Heart right ventricle (tissue), 15 donors: ENCODE measurements at regions not wholly inside any gene's neighbourhood (a gene's known extent, or its start where the extent isn't known, plus 50 kb on each side); places are given as distances from the start of the nearest gene placed in this dataset.

Experiments used
- ATAC-seq, 8 donors: fragments of 200-7000 bp; cut with Tn5 transposase; one replicate each; pipeline ENCODE4 v1.9.1; 2020; ENCODE audit warnings: mild to moderate bottlenecking in 8 of 8, moderate library complexity in 8 of 8, moderate number of reproducible peaks in 1 of 8
- DNase-seq, 2 donors: peaks; one replicate each; pipeline ENCODE4 v3.0.0-alpha.2; 2020
- H3K27ac ChIP-seq, 10 donors: fragments of 200-600 bp; sonication (generic) in 2 of 10; one replicate each; pipeline versions ENCODE4 v1.5.0 to v1.8.0; 2020 to 2022; ENCODE audit warnings: mild to moderate bottlenecking in 3 of 10
- H3K27me3 ChIP-seq, 7 donors: fragments of 200-600 bp; one replicate each; pipeline ENCODE4 v1.8.0; 2021 to 2022; ENCODE audit warnings: mild to moderate bottlenecking in 2 of 7
- H3K36me3 ChIP-seq, 9 donors: fragments of 200-600 bp; sonication (generic) in 1 of 9; one replicate each; pipeline versions ENCODE4 v1.5.0 to v1.8.0; 2020 to 2022; ENCODE audit warnings: mild to moderate bottlenecking in 2 of 9
- H3K4me1 ChIP-seq, 9 donors: fragments of 200-600 bp; sonication (generic) in 1 of 9; one replicate each; pipeline versions ENCODE4 v1.5.0 to v1.8.0; 2020 to 2022; ENCODE audit warnings: mild to moderate bottlenecking in 4 of 9
- H3K4me3 ChIP-seq, 10 donors: fragments of 200-600 bp; sonication (generic) in 2 of 10; one replicate each; pipeline versions ENCODE4 v1.5.0 to v1.8.0; 2020 to 2022; ENCODE audit warnings: mild to moderate bottlenecking in 7 of 10, moderate library complexity in 2 of 10
- H3K9me3 ChIP-seq, 11 donors: fragments of 200-600 bp in 10 of 11; sonication (generic) in 2 of 11; one replicate each; pipeline versions ENCODE4 v1.5.0 to v1.8.0; 2013 to 2022; ENCODE audit warnings: mild to moderate bottlenecking in 2 of 11, control low read depth in 1 of 11, moderate library complexity in 1 of 11
- intact Hi-C, 10 donors: fragments of 100-400 bp; cut with DNase I; formaldehyde crosslinking; loops; one replicate each; pipeline versions ENCODE4 v1.11.1 to v1.14.2; 2022
- TF ChIP-seq, protein P1 (sequence below), 9 donors: fragments of 200-600 bp; sonication (generic) in 2 of 9; IDR thresholded peaks; one replicate each; pipeline versions ENCODE4 v1.5.0 to v1.8.0; 2021 to 2022; ENCODE audit warnings: antibody characterized with exemption in 9 of 9, mild to moderate bottlenecking in 5 of 9, moderate library complexity in 1 of 9
- donor health status: Arrhythmogenic right ventricular cardiomyopathy.
- donor health status: ischemic (EF 13 %, LVEDD 7.1; RV severe dilation, severe dysfunction).
- donor health status: DM: no; HTN: yes; CAD: no.
- donor health status: DM: no; HTN: no; CAD: no.
- donor health status: ischemic (EF 25% LVEDD 6.9; RV normal size, moderate dysfunction).
- donor health status: ischemic (EF 25% LVEDD 5.7; RV mildly dilated, moderate dysfunction).
- donor health status: healthy.
- donor health status: DM: yes; HTN: yes; CAD: no.
- donor health status: Ischemic cardiomyopathy.
- donor health status: ischemic (EF 35%, LVEDD 5.7; RV mildly dilated, moderate dysfunction).
- donor health status: nonischemic (EF 11% LVEDD 7.7; RV severe dilation, severe dysfunction).
- donor health status: DM: yes; HTN: yes; CAD: no.
- donor health status: PGD.
- donor health status: ischemic (EF 29% LVEDD 5.4; RV normal size, mild dysfunction).
- donor health status: nonischemic (EF 23%, LVEDD 6.1; RV moderate dilation, normal function).

DNA sequence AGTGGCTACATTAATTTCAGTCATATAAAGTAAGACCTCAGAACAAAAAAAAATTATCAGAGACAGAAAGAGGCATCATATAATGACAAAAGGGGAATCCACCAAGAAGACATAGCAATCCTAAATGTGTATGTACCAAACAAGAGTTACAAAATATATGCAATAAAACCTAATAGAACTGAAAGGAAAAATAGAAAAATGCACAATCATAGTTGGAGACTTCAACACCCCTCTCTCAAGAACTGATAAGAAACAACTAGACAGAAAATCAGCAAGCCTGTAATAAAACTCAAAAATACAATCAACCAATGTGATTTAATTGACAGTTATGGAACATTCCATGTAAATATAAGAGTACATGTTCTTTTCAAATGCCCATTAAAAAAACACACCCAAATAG is 61.3 kb upstream of the C16orf82 start:
- ATAC-seq = no peak
- intact Hi-C loops = loop anchor here in 1 of 10 donors (10.0 kb wide), 1 partner anchor 81 kb away; no protein-coding TSS in a partner anchor
- H3K9me3 ChIP-seq = peaks cover 0 to 16% (median 0%) of the 10 kb centered on the region in 11 donors
- H3K27me3 ChIP-seq = peaks cover 0 to 18% (median 4%) of the 10 kb centered on the region in 7 donors
- H3K4me3 ChIP-seq = no peak overlapping the region
- H3K36me3 ChIP-seq = no peaks in the 10 kb centered on the region
- DNase-seq = no peak
- TF ChIP-seq, protein P1, sequence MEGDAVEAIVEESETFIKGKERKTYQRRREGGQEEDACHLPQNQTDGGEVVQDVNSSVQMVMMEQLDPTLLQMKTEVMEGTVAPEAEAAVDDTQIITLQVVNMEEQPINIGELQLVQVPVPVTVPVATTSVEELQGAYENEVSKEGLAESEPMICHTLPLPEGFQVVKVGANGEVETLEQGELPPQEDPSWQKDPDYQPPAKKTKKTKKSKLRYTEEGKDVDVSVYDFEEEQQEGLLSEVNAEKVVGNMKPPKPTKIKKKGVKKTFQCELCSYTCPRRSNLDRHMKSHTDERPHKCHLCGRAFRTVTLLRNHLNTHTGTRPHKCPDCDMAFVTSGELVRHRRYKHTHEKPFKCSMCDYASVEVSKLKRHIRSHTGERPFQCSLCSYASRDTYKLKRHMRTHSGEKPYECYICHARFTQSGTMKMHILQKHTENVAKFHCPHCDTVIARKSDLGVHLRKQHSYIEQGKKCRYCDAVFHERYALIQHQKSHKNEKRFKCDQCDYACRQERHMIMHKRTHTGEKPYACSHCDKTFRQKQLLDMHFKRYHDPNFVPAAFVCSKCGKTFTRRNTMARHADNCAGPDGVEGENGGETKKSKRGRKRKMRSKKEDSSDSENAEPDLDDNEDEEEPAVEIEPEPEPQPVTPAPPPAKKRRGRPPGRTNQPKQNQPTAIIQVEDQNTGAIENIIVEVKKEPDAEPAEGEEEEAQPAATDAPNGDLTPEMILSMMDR (IDR thresholded peaks at IDR 0.05) = no peak
- H3K4me1 ChIP-seq = no peaks in the 10 kb centered on the region
- H3K27ac ChIP-seq = no peak overlapping the region
